ENCODE measurements at regions not wholly inside any gene's neighbourhood (a gene's known extent, or its start where the extent isn't known, plus 50 kb on each side); places are given as distances from the start of the nearest gene placed in this dataset.

DNA sequence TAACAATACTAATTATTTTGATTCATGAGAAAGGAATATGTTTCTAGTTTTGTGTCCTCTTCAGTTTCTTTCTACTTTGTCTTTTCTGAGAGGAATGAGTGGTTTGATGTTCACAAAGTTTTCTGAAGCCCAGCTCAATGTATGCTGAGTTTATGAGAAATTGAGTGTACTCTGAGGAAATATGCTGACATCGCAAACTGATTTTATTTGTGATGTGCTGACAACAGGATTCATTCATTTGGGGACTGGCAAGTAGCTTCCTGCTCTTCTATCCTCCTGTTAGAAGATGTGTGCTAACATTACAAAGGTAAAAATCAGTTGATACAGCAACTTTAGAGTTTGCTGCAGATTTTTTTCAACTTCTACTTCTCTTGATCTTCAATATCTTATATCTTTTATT is 403.2 kb upstream of the CDH19 start:
- TF ChIP-seq, protein P1, sequence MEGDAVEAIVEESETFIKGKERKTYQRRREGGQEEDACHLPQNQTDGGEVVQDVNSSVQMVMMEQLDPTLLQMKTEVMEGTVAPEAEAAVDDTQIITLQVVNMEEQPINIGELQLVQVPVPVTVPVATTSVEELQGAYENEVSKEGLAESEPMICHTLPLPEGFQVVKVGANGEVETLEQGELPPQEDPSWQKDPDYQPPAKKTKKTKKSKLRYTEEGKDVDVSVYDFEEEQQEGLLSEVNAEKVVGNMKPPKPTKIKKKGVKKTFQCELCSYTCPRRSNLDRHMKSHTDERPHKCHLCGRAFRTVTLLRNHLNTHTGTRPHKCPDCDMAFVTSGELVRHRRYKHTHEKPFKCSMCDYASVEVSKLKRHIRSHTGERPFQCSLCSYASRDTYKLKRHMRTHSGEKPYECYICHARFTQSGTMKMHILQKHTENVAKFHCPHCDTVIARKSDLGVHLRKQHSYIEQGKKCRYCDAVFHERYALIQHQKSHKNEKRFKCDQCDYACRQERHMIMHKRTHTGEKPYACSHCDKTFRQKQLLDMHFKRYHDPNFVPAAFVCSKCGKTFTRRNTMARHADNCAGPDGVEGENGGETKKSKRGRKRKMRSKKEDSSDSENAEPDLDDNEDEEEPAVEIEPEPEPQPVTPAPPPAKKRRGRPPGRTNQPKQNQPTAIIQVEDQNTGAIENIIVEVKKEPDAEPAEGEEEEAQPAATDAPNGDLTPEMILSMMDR (IDR thresholded peaks at IDR 0.05; ENCODE audit: insufficient read depth, low read length), result no peak
- TF ChIP-seq, protein P2, sequence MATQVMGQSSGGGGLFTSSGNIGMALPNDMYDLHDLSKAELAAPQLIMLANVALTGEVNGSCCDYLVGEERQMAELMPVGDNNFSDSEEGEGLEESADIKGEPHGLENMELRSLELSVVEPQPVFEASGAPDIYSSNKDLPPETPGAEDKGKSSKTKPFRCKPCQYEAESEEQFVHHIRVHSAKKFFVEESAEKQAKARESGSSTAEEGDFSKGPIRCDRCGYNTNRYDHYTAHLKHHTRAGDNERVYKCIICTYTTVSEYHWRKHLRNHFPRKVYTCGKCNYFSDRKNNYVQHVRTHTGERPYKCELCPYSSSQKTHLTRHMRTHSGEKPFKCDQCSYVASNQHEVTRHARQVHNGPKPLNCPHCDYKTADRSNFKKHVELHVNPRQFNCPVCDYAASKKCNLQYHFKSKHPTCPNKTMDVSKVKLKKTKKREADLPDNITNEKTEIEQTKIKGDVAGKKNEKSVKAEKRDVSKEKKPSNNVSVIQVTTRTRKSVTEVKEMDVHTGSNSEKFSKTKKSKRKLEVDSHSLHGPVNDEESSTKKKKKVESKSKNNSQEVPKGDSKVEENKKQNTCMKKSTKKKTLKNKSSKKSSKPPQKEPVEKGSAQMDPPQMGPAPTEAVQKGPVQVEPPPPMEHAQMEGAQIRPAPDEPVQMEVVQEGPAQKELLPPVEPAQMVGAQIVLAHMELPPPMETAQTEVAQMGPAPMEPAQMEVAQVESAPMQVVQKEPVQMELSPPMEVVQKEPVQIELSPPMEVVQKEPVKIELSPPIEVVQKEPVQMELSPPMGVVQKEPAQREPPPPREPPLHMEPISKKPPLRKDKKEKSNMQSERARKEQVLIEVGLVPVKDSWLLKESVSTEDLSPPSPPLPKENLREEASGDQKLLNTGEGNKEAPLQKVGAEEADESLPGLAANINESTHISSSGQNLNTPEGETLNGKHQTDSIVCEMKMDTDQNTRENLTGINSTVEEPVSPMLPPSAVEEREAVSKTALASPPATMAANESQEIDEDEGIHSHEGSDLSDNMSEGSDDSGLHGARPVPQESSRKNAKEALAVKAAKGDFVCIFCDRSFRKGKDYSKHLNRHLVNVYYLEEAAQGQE (IDR thresholded peaks at IDR 0.05; ENCODE audit: insufficient replicate concordance, low read depth), result no peak
- TF ChIP-seq POLR2AphosphoS5 (IDR thresholded peaks at IDR 0.05; ENCODE audit: low read depth) (no peak), SPI1 (IDR thresholded peaks at IDR 0.05; ENCODE audit: borderline replicate concordance, low read depth) (no peak), GABPA (IDR thresholded peaks at IDR 0.05; ENCODE audit: low read depth) (no peak)
